Smooth muscle cell (in vitro differentiated cells): ENCODE measurements at regions not wholly inside any gene's neighbourhood (a gene's known extent, or its start where the extent isn't known, plus 50 kb on each side); places are given as distances from the start of the nearest gene placed in this dataset.

ENCODE experiments used
- DNase-seq: peaks from one replicate; lab custom pipeline; 2025; ENCODE audit not compliant: unreplicated experiment; lab: John Stamatoyannopoulos, UW
- H2AFZ ChIP-seq: fragments of 200-600 bp; sonication (generic); 2 replicates; pipeline ENCODE4 v1.6.0; 2016; ENCODE audit warnings: antibody characterized with exemption, low read depth, mild to moderate bottlenecking
- H3F3A ChIP-seq: fragments of 200-600 bp; sonication (generic); 2 replicates; pipeline ENCODE4 v1.6.0; 2017; ENCODE audit warnings: antibody characterized with exemption, low read depth
- H3K27ac ChIP-seq: fragments of 200-600 bp; sonication (generic); 2 replicates; pipeline ENCODE4 v1.5.1; 2016; ENCODE audit warnings: low read depth, mild to moderate bottlenecking
- H3K27me3 ChIP-seq: fragments of 200-600 bp; sonication (generic); 2 replicates; pipeline ENCODE4 v1.6.1; 2016; ENCODE audit warnings: low read depth, mild to moderate bottlenecking
- H3K36me3 ChIP-seq: fragments of 200-600 bp; sonication (generic); 2 replicates; pipeline ENCODE4 v1.5.1; 2016; ENCODE audit warnings: low read depth
- H3K4me1 ChIP-seq: fragments of 200-600 bp; sonication (generic); 2 replicates; pipeline ENCODE4 v1.5.1; 2016; ENCODE audit warnings: low read depth
- H3K4me2 ChIP-seq: fragments of 200-600 bp; sonication (generic); 2 replicates; pipeline ENCODE4 v1.6.0; 2016; ENCODE audit warnings: mild to moderate bottlenecking
- H3K4me3 ChIP-seq: fragments of 200-600 bp; sonication (generic); 2 replicates; pipeline ENCODE4 v1.5.1; 2016; ENCODE audit warnings: mild to moderate bottlenecking
- H3K79me2 ChIP-seq: fragments of 200-600 bp; sonication (generic); 2 replicates; pipeline ENCODE4 v1.6.0; 2016; ENCODE audit warnings: low read depth, mild to moderate bottlenecking
- H3K9ac ChIP-seq: fragments of 200-600 bp; sonication (generic); 2 replicates; pipeline ENCODE4 v1.6.0; 2016; ENCODE audit warnings: low read depth
- H3K9me3 ChIP-seq: fragments of 200-600 bp; sonication (generic); replicated peaks from 2 replicates; pipeline ENCODE4 v1.5.1; 2016; ENCODE audit warnings: low read depth
- H4K20me1 ChIP-seq: fragments of 200-600 bp; sonication (generic); 2 replicates; pipeline ENCODE4 v1.6.0; 2016; ENCODE audit warnings: low read depth
- WGBS: methylation state at CpG from one replicate; pipeline ENCODE4 v1.1.7; 2016; ENCODE audit warnings: low lambda C conversion rate; 5-methylcytosine and 5-hydroxymethylcytosine counted together
- TF ChIP-seq, protein P1 (sequence below): fragments of 200-600 bp; sonication (generic); IDR thresholded peaks from 2 replicates; pipeline ENCODE4 v1.5.1; 2017; ENCODE audit warnings: borderline replicate concordance, mild to moderate bottlenecking, antibody characterized with exemption; ENCODE audit not compliant: insufficient read depth, poor library complexity, severe bottlenecking

DNA sequence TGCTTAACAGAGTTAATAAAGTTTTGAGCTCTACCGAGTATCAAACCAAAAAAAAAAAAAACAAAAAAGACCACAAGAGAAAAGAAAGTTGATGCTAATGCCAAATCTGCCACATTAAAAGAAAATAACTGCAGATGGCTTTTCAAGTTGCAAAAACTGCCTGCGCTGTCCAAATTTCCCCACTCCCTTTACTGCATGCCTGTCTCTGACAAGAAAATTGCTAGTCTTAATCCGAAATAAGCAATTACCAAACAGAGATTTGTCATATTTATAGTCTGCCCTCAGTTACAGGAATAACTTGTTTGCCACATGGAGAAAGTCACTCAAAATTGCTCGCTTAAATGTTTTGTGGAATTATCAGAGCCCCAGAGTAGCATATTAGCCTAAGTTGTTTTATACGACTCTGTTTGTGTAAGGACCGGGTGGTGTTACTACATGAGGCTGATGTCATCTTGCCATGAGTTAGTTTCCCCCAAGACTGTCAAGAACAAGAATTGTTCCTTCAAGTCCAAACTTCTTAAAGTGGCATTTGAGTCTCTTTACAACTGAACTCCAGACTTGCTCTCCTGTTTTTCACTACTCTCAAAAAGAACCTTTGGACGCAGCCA is 160.9 kb downstream of the CEP120 start:
- Histone ChIP-seq H3K79me2 (no peaks in the 10 kb centered on the region), H3F3A (peaks cover 10% of the 10 kb centered on the region), H3K4me3 (no peak overlapping the region), H4K20me1 (no peaks in the 10 kb centered on the region), H3K4me1 (no peaks in the 10 kb centered on the region), H3K9me3 (no peaks in the 10 kb centered on the region), H3K27ac (peak overlapping the region; percentile 74), H3K27me3 (no peaks in the 10 kb centered on the region), H3K4me2 (peak overlapping the region; percentile 48), H3K9ac (no peak overlapping the region), H2AFZ (no peak overlapping the region), H3K36me3 (no peaks in the 10 kb centered on the region)
- no peak for DNase-seq
- TF ChIP-seq, protein P1, sequence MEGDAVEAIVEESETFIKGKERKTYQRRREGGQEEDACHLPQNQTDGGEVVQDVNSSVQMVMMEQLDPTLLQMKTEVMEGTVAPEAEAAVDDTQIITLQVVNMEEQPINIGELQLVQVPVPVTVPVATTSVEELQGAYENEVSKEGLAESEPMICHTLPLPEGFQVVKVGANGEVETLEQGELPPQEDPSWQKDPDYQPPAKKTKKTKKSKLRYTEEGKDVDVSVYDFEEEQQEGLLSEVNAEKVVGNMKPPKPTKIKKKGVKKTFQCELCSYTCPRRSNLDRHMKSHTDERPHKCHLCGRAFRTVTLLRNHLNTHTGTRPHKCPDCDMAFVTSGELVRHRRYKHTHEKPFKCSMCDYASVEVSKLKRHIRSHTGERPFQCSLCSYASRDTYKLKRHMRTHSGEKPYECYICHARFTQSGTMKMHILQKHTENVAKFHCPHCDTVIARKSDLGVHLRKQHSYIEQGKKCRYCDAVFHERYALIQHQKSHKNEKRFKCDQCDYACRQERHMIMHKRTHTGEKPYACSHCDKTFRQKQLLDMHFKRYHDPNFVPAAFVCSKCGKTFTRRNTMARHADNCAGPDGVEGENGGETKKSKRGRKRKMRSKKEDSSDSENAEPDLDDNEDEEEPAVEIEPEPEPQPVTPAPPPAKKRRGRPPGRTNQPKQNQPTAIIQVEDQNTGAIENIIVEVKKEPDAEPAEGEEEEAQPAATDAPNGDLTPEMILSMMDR = no peak
- WGBS = 27% methylated on average over 7 of the region's 7 CpGs

DNA sequence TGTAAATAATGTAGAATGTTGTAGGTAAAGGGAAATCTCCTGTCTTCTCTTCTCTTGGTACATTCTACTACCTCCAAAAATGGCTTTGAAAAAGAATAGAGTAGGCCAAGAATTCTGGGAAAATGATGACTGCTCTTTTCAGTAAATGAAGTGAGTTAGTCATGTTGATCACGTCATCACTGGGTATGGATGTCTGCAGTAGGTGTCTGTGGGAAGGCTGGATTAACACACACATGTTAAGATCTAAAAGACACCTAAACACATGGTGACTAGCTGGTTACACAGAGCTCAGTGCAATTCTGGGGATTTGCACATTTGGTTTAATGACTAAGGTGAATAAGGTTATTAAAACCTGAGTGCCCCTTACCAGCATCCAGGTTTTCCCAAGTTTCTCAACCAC is 161.5 kb downstream of the CEP120 start:
- DNase-seq = no peak
- WGBS = 23% methylated on average over 1 of the region's 1 CpG
- Histone ChIP-seq H3K27me3 (no peaks in the 10 kb centered on the region), H3K4me3 (no peak overlapping the region), H3K36me3 (no peaks in the 10 kb centered on the region), H2AFZ (no peak overlapping the region), H3K4me1 (no peaks in the 10 kb centered on the region), H3K9me3 (no peaks in the 10 kb centered on the region), H3K27ac (peak overlapping the region; percentile 74), H3K9ac (no peak overlapping the region), H3F3A (peaks cover 10% of the 10 kb centered on the region), H3K79me2 (no peaks in the 10 kb centered on the region), H4K20me1 (no peaks in the 10 kb centered on the region), H3K4me2 (peak overlapping the region; percentile 48)
- TF ChIP-seq, protein P1 = no peak

DNA sequence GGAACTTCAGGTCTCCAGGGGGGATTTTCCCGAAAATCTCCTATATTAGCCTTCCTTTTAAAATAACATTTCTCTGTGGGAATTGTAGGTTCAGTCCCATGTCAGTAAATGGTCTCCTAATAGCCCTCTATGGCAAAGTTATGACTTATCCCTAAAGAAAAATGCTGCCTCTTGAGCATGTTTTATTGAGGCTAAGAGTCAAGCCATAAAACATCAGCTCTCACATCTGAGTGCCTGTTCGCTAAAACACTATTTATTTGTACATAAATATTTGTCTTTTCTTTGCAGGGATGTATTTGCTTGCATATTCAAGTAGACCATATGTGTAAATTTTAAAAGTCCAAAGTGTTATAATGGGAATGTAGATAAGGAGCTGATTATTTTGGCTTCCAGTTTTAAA is 160.4 kb downstream of the PRDM6 start:
- Histone ChIP-seq H4K20me1 (no peaks in the 10 kb centered on the region), H3K27me3 (no peaks in the 10 kb centered on the region), H3K9me3 (no peaks in the 10 kb centered on the region), H3K79me2 (no peaks in the 10 kb centered on the region), H2AFZ (no peak overlapping the region), H3K4me2 (no peak overlapping the region), H3K9ac (no peak overlapping the region), H3K27ac (no peak overlapping the region), H3F3A (peaks cover 4% of the 10 kb centered on the region), H3K4me1 (no peaks in the 10 kb centered on the region), H3K4me3 (no peak overlapping the region), H3K36me3 (no peaks in the 10 kb centered on the region)
- WGBS = 70% methylated on average over 2 of the region's 2 CpGs
- TF ChIP-seq, protein P1 = no peak
- no peak for DNase-seq

DNA sequence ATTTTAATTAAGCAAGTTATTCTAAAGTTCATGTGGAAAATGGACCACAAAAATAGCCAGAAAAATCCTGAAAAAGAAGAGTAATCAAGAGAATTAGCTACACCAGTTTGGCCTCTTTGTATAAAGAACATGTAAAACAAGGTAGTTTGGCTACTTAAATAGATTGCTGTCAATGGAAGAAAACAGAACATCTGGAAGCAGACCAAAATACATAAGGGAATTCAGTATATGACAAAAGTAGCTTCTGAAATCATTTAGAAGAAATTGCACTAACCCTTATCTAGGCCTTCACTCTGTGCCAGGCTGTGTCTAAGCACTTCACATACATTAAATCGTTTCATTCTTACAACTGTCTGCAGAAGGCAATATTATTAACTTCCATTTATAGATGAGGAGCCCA is 156.6 kb downstream of the PRDM6 start:
- no peaks in the 10 kb centered on the region for H3K27me3 ChIP-seq
- WGBS = 66% methylated on average over 1 of the region's 1 CpG
- DNase-seq = no peak
- H3K9ac ChIP-seq = no peak overlapping the region
- H3K9me3 ChIP-seq = no peaks in the 10 kb centered on the region
- no peaks in the 10 kb centered on the region for H3K79me2 ChIP-seq
- H3K4me1 ChIP-seq = no peaks in the 10 kb centered on the region
- no peaks in the 10 kb centered on the region for H4K20me1 ChIP-seq
- no peak overlapping the region for H2AFZ ChIP-seq
- no peak overlapping the region for H3K4me2 ChIP-seq
- peaks cover 4% of the 10 kb centered on the region for H3F3A ChIP-seq
- TF ChIP-seq, protein P1 = no peak
- no peak overlapping the region for H3K27ac ChIP-seq
- H3K4me3 ChIP-seq = no peak overlapping the region
- no peaks in the 10 kb centered on the region for H3K36me3 ChIP-seq
